ENCODE measurements at regions not wholly inside any gene's neighbourhood (a gene's known extent, or its start where the extent isn't known, plus 50 kb on each side); places are given as distances from the start of the nearest gene placed in this dataset.

GRCh38 chr1:29829448-29830344, 593.4 kb downstream of the PTPRU start:
- no peak overlapping the region for H3K4me3 ChIP-seq (ENCODE audit: low read length in 2 of 2)
- no peaks in the 10 kb centered on the region for H3K9me3 ChIP-seq (ENCODE audit: control insufficient read depth in 2 of 2, low read length in 2 of 2)
- H3K9ac ChIP-seq (ENCODE audit: low read length in 2 of 2), result no peak overlapping the region
- peaks cover 20 to 30% of the 10 kb centered on the region in 2 donors for H3K27me3 ChIP-seq (ENCODE audit: control insufficient read depth in 1 of 2, insufficient read depth in 2 of 2, low read length in 2 of 2)
- no peaks in the 10 kb centered on the region for H3K36me3 ChIP-seq (ENCODE audit: control insufficient read depth in 2 of 2, insufficient read depth in 2 of 2, low read length in 2 of 2)
- H3K4me1 ChIP-seq (ENCODE audit: control insufficient read depth, insufficient read depth, low read length), result no peaks in the 10 kb centered on the region
- no peak overlapping the region for H3K27ac ChIP-seq (ENCODE audit: low read length)

GRCh38 chr1:29828526-29829447, 592.5 kb downstream of the PTPRU start:
- Histone ChIP-seq H3K36me3 (ENCODE audit: control insufficient read depth in 2 of 2, insufficient read depth in 2 of 2, low read length in 2 of 2) (no peaks in the 10 kb centered on the region), H3K4me3 (ENCODE audit: low read length in 2 of 2) (no peak overlapping the region), H3K9me3 (ENCODE audit: control insufficient read depth in 2 of 2, low read length in 2 of 2) (no peaks in the 10 kb centered on the region), H3K4me1 (ENCODE audit: control insufficient read depth, insufficient read depth, low read length) (no peaks in the 10 kb centered on the region), H3K9ac (ENCODE audit: low read length in 2 of 2) (no peak overlapping the region), H3K27me3 (ENCODE audit: control insufficient read depth in 1 of 2, insufficient read depth in 2 of 2, low read length in 2 of 2) (peaks cover 17 to 33% of the 10 kb centered on the region in 2 donors), H3K27ac (ENCODE audit: low read length) (no peak overlapping the region)

- no peak overlapping the region for H3K27ac ChIP-seq (ENCODE audit: low read length)
- no peak overlapping the region for H3K9ac ChIP-seq (ENCODE audit: low read length in 2 of 2)
- no peaks in the 10 kb centered on the region for H3K36me3 ChIP-seq (ENCODE audit: control insufficient read depth in 2 of 2, insufficient read depth in 2 of 2, low read length in 2 of 2)
- H3K4me3 ChIP-seq (ENCODE audit: low read length in 2 of 2), result no peak overlapping the region
- no peaks in the 10 kb centered on the region for H3K4me1 ChIP-seq (ENCODE audit: control insufficient read depth, insufficient read depth, low read length)
- H3K9me3 ChIP-seq (ENCODE audit: control insufficient read depth in 2 of 2, low read length in 2 of 2), result no peaks in the 10 kb centered on the region
- peaks cover 19 to 35% of the 10 kb centered on the region in 2 donors for H3K27me3 ChIP-seq (ENCODE audit: control insufficient read depth in 1 of 2, insufficient read depth in 2 of 2, low read length in 2 of 2)
Observed at GRCh38 chr1:29827801-29828525, 591.6 kb downstream of the PTPRU start.

- peaks cover 19 to 35% of the 10 kb centered on the region in 2 donors for H3K27me3 ChIP-seq (ENCODE audit: control insufficient read depth in 1 of 2, insufficient read depth in 2 of 2, low read length in 2 of 2)
- H3K27ac ChIP-seq (ENCODE audit: low read length), result no peak overlapping the region
- no peaks in the 10 kb centered on the region for H3K36me3 ChIP-seq (ENCODE audit: control insufficient read depth in 2 of 2, insufficient read depth in 2 of 2, low read length in 2 of 2)
- H3K4me3 ChIP-seq (ENCODE audit: low read length in 2 of 2), result no peak overlapping the region
- H3K9ac ChIP-seq (ENCODE audit: low read length in 2 of 2), result no peak overlapping the region
- no peaks in the 10 kb centered on the region for H3K9me3 ChIP-seq (ENCODE audit: control insufficient read depth in 2 of 2, low read length in 2 of 2)
- no peaks in the 10 kb centered on the region for H3K4me1 ChIP-seq (ENCODE audit: control insufficient read depth, insufficient read depth, low read length)
Observed at GRCh38 chr1:29827237-29827750, 591.0 kb downstream of the PTPRU start.

GRCh38 chr1:29826646-29827045, 590.3 kb downstream of the PTPRU start:
- Histone ChIP-seq H3K36me3 (ENCODE audit: control insufficient read depth in 2 of 2, insufficient read depth in 2 of 2, low read length in 2 of 2) (no peaks in the 10 kb centered on the region), H3K4me3 (ENCODE audit: low read length in 2 of 2) (no peak overlapping the region), H3K4me1 (ENCODE audit: control insufficient read depth, insufficient read depth, low read length) (no peaks in the 10 kb centered on the region), H3K27me3 (ENCODE audit: control insufficient read depth in 1 of 2, insufficient read depth in 2 of 2, low read length in 2 of 2) (peaks cover 19 to 36% of the 10 kb centered on the region in 2 donors), H3K9ac (ENCODE audit: low read length in 2 of 2) (no peak overlapping the region), H3K9me3 (ENCODE audit: control insufficient read depth in 2 of 2, low read length in 2 of 2) (no peaks in the 10 kb centered on the region), H3K27ac (ENCODE audit: low read length) (no peak overlapping the region)

GRCh38 chr1:29825941-29826415, 589.7 kb downstream of the PTPRU start:
- H3K9ac ChIP-seq (ENCODE audit: low read length in 2 of 2), result no peak overlapping the region
- no peaks in the 10 kb centered on the region for H3K4me1 ChIP-seq (ENCODE audit: control insufficient read depth, insufficient read depth, low read length)
- no peak overlapping the region for H3K27ac ChIP-seq (ENCODE audit: low read length)
- no peaks in the 10 kb centered on the region for H3K9me3 ChIP-seq (ENCODE audit: control insufficient read depth in 2 of 2, low read length in 2 of 2)
- H3K36me3 ChIP-seq (ENCODE audit: control insufficient read depth in 2 of 2, insufficient read depth in 2 of 2, low read length in 2 of 2), result no peaks in the 10 kb centered on the region
- H3K4me3 ChIP-seq (ENCODE audit: low read length in 2 of 2), result no peak overlapping the region
- H3K27me3 ChIP-seq (ENCODE audit: control insufficient read depth in 1 of 2, insufficient read depth in 2 of 2, low read length in 2 of 2), result peaks cover 19 to 39% of the 10 kb centered on the region in 2 donors

- no peaks in the 10 kb centered on the region for H3K4me1 ChIP-seq (ENCODE audit: control insufficient read depth, insufficient read depth, low read length)
- no peak overlapping the region for H3K9ac ChIP-seq (ENCODE audit: low read length in 2 of 2)
- H3K27ac ChIP-seq (ENCODE audit: low read length), result no peak overlapping the region
- H3K27me3 ChIP-seq (ENCODE audit: control insufficient read depth in 1 of 2, insufficient read depth in 2 of 2, low read length in 2 of 2), result peaks cover 19 to 38% of the 10 kb centered on the region in 2 donors
- no peak overlapping the region for H3K4me3 ChIP-seq (ENCODE audit: low read length in 2 of 2)
- H3K36me3 ChIP-seq (ENCODE audit: control insufficient read depth in 2 of 2, insufficient read depth in 2 of 2, low read length in 2 of 2), result no peaks in the 10 kb centered on the region
- peaks cover 0 to 2% of the 10 kb centered on the region in 2 donors for H3K9me3 ChIP-seq (ENCODE audit: control insufficient read depth in 2 of 2, low read length in 2 of 2)
Observed at GRCh38 chr1:29825274-29825940, 589.1 kb downstream of the PTPRU start.

- H3K4me1 ChIP-seq (ENCODE audit: control insufficient read depth, insufficient read depth, low read length), result no peaks in the 10 kb centered on the region
Observed at GRCh38 chr1:29824511-29825273, 588.4 kb downstream of the PTPRU start.

GRCh38 chr1:29824025-29824424, 587.7 kb downstream of the PTPRU start:
- H3K36me3 ChIP-seq (ENCODE audit: control insufficient read depth in 2 of 2, insufficient read depth in 2 of 2, low read length in 2 of 2), result no peaks in the 10 kb centered on the region
- H3K9ac ChIP-seq (ENCODE audit: low read length in 2 of 2), result no peak overlapping the region
- H3K9me3 ChIP-seq (ENCODE audit: control insufficient read depth in 2 of 2, low read length in 2 of 2), result peaks cover 0 to 6% of the 10 kb centered on the region in 2 donors
- no peaks in the 10 kb centered on the region for H3K4me1 ChIP-seq (ENCODE audit: control insufficient read depth, insufficient read depth, low read length)
- H3K4me3 ChIP-seq (ENCODE audit: low read length in 2 of 2), result no peak overlapping the region
- peaks cover 19 to 31% of the 10 kb centered on the region in 2 donors for H3K27me3 ChIP-seq (ENCODE audit: control insufficient read depth in 1 of 2, insufficient read depth in 2 of 2, low read length in 2 of 2)
- H3K27ac ChIP-seq (ENCODE audit: low read length), result no peak overlapping the region

More at GRCh38 chr1:29824511-29825273, 588.4 kb downstream of the PTPRU start:
- Histone ChIP-seq H3K27me3 (ENCODE audit: control insufficient read depth in 1 of 2, insufficient read depth in 2 of 2, low read length in 2 of 2) (peaks cover 19 to 35% of the 10 kb centered on the region in 2 donors), H3K27ac (ENCODE audit: low read length) (no peak overlapping the region), H3K9me3 (ENCODE audit: control insufficient read depth in 2 of 2, low read length in 2 of 2) (peaks cover 0 to 6% of the 10 kb centered on the region in 2 donors), H3K9ac (ENCODE audit: low read length in 2 of 2) (no peak overlapping the region), H3K36me3 (ENCODE audit: control insufficient read depth in 2 of 2, insufficient read depth in 2 of 2, low read length in 2 of 2) (no peaks in the 10 kb centered on the region), H3K4me3 (ENCODE audit: low read length in 2 of 2) (no peak overlapping the region)
